ENCODE measurements at regions not wholly inside any gene's neighbourhood (a gene's known extent, or its start where the extent isn't known, plus 50 kb on each side); places are given as distances from the start of the nearest gene placed in this dataset.

- no peak overlapping the region for H3K4me3 ChIP-seq (ENCODE audit: low read depth, low read length)
- TF ChIP-seq, protein P1, sequence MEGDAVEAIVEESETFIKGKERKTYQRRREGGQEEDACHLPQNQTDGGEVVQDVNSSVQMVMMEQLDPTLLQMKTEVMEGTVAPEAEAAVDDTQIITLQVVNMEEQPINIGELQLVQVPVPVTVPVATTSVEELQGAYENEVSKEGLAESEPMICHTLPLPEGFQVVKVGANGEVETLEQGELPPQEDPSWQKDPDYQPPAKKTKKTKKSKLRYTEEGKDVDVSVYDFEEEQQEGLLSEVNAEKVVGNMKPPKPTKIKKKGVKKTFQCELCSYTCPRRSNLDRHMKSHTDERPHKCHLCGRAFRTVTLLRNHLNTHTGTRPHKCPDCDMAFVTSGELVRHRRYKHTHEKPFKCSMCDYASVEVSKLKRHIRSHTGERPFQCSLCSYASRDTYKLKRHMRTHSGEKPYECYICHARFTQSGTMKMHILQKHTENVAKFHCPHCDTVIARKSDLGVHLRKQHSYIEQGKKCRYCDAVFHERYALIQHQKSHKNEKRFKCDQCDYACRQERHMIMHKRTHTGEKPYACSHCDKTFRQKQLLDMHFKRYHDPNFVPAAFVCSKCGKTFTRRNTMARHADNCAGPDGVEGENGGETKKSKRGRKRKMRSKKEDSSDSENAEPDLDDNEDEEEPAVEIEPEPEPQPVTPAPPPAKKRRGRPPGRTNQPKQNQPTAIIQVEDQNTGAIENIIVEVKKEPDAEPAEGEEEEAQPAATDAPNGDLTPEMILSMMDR (IDR thresholded peaks at IDR 0.05; ENCODE audit: insufficient read depth, low read length, missing control alignments) = no peak
- ChIA-PET POLR2A (no interaction called here), CTCF (interaction anchor here (0.7 to 5.1 kb wide), 35 partner anchors 9 to 1361 kb away, joined by 3 to 99 read pairs (median 4); no protein-coding TSS in a partner anchor)
- no peak for DNase-seq (ENCODE audit: low read depth, low spot score)
These were observed 123.3 kb upstream of the USP24 start for GRCh38 chr1:55338448-55338820.

- no peak overlapping the region for H3K4me3 ChIP-seq (ENCODE audit: low read depth, low read length)
- CTCF ChIA-PET = interaction anchor here (0.7 to 5.1 kb wide), 41 partner anchors 9 to 1361 kb away, joined by 3 to 99 read pairs (median 4); no protein-coding TSS in a partner anchor
- POLR2A ChIA-PET = no interaction called here
- TF ChIP-seq, protein P1 (IDR thresholded peaks at IDR 0.05; ENCODE audit: insufficient read depth, low read length, missing control alignments) = peak; percentile 43
- peak; percentile 23 for DNase-seq (ENCODE audit: low read depth, low spot score)
These were observed 122.8 kb upstream of the USP24 start for GRCh38 chr1:55337801-55338447.

GRCh38 chr1:55334797-55335196 lies 119.6 kb upstream of the USP24 start:
- DNase-seq (ENCODE audit: low read depth, low spot score) = no peak
- POLR2A ChIA-PET = no interaction called here
- CTCF ChIA-PET = interaction anchor here (5.1 kb wide), 1 partner anchor 49 kb away, joined by 99 read pairs; no protein-coding TSS in a partner anchor
- TF ChIP-seq, protein P1 (IDR thresholded peaks at IDR 0.05; ENCODE audit: insufficient read depth, low read length, missing control alignments) = no peak
- no peak overlapping the region for H3K4me3 ChIP-seq (ENCODE audit: low read depth, low read length)

DNA sequence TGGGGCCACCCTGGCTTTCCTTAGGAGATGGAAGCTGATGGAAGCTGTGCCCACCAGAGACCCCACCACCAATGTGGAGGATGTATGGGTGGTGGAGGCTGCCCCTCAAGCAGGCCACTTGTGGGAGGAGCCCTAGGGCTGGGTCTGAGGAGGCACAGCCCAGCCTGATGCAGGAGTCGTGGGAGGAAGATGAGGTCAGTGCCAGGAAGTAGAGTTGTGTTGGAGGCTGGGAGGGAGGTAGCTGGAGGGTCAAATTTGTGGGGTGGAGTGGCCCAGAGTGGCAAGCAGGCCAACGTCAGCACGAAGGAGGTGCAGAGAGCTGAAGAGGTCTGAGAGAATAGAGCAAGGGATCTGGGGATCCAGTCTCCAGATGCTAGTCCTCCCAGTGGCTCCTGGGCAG lies 119.0 kb upstream of the USP24 start:
- ChIA-PET POLR2A (no interaction called here), CTCF (interaction anchor here (5.1 kb wide), 1 partner anchor 48 kb away, joined by 99 read pairs; no protein-coding TSS in a partner anchor)
- TF ChIP-seq, protein P1 (IDR thresholded peaks at IDR 0.05; ENCODE audit: insufficient read depth, low read length, missing control alignments) = no peak
- no peak overlapping the region for H3K4me3 ChIP-seq (ENCODE audit: low read depth, low read length)
- DNase-seq (ENCODE audit: low read depth, low spot score) = no peak

- H3K4me3 ChIP-seq (ENCODE audit: low read depth, low read length) = no peak overlapping the region
- TF ChIP-seq, protein P1 (IDR thresholded peaks at IDR 0.05; ENCODE audit: insufficient read depth, low read length, missing control alignments) = no peak
- CTCF ChIA-PET = interaction anchor here (5.1 kb wide), 1 partner anchor 48 kb away, joined by 99 read pairs; no protein-coding TSS in a partner anchor
- POLR2A ChIA-PET = no interaction called here
- DNase-seq (ENCODE audit: low read depth, low spot score) = no peak
These were observed 118.3 kb upstream of the USP24 start for GRCh38 chr1:55333461-55333860.

DNA sequence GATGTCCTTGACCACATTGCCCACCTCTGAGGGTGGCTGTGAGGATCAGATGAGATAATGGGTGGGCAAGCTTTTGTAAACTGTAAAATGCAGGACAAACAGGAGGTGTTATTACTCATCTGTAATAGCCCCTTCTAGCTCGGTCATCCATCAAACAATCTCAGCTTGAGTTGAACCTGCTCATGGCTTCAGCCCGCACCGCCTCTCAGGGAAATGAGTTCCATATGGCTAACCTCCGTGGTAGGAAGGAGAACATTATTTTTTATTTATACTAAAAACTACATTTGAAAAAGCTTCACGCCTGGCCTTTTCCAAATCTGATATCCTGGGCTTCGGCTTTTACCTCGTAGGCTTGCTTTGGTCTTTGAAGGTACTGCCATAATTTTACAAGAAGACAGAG lies 116.2 kb upstream of the USP24 start:
- H3K4me3 ChIP-seq (ENCODE audit: low read depth, low read length) = no peak overlapping the region
- CTCF ChIA-PET = interaction anchor here (0.7 to 1.8 kb wide), 8 partner anchors 9 to 1489 kb away, joined by 3 to 7 read pairs (median 4); no protein-coding TSS in a partner anchor
- no peak for DNase-seq (ENCODE audit: low read depth, low spot score)
- TF ChIP-seq, protein P1 (IDR thresholded peaks at IDR 0.05; ENCODE audit: insufficient read depth, low read length, missing control alignments) = no peak
- POLR2A ChIA-PET = no interaction called here

Measured in AG04449 (cell line).